SKM-1 (cell line): ENCODE measurements at regions not wholly inside any gene's neighbourhood (a gene's known extent, or its start where the extent isn't known, plus 50 kb on each side); places are given as distances from the start of the nearest gene placed in this dataset.
"Not testable (repeated sequence)": the region's sequence is repeated elsewhere in the genome, so short reads cannot be mapped to it uniquely, and the experiment has no call there.

Experiments used
- DNase-seq: peaks from one replicate; lab custom pipeline; 2025; ENCODE audit not compliant: unreplicated experiment; lab: John Stamatoyannopoulos, UW

GRCh38 chr22:44557872-44558271, 59.8 kb upstream of the RTL6 start:
- not testable (repeated sequence) for DNase-seq

- no peak for DNase-seq
Measured at GRCh38 chr22:44557064-44557748, 59.2 kb upstream of the RTL6 start.

- DNase-seq: no peak
Measured at GRCh38 chr22:44555597-44555996, 57.6 kb upstream of the RTL6 start.

- no peak for DNase-seq
Measured at GRCh38 chr22:44555046-44555445, 57.0 kb upstream of the RTL6 start.

- DNase-seq: no peak
Measured at GRCh38 chr22:44554411-44554810, 56.4 kb upstream of the RTL6 start.

GRCh38 chr22:44550711-44551491, 52.9 kb upstream of the RTL6 start:
- DNase-seq: no peak

GRCh38 chr22:44549701-44550100, 51.7 kb upstream of the RTL6 start:
- no peak for DNase-seq

GRCh38 chr22:44548981-44549380, 50.9 kb upstream of the RTL6 start:
- DNase-seq: no peak
